GM19240 (cell line): ENCODE measurements at regions not wholly inside any gene's neighbourhood (a gene's known extent, or its start where the extent isn't known, plus 50 kb on each side); places are given as distances from the start of the nearest gene placed in this dataset.
A peak's percentile ranks its signal among the peaks of the same experiment; 100 is the strongest.
"Not testable (repeated sequence)": the region's sequence is repeated elsewhere in the genome, so short reads cannot be mapped to it uniquely, and the experiment has no call there.

Experiments used
- DNase-seq: peaks from one replicate; pipeline ENCODE4 v3.0.0; 2011; ENCODE audit warnings: low spot score; ENCODE audit not compliant: insufficient read length

GRCh38 chr4:93888308-93888707, 59.8 kb downstream of the ATOH1 start:
- DNase-seq = no peak

- DNase-seq = no peak
These were observed 60.2 kb downstream of the ATOH1 start for GRCh38 chr4:93888768-93889167.

GRCh38 chr4:93891244-93891643, 62.7 kb downstream of the ATOH1 start:
- no peak for DNase-seq

GRCh38 chr4:93894995-93895394, 66.4 kb downstream of the ATOH1 start:
- DNase-seq = no peak

- no peak for DNase-seq
These were observed 68.0 kb downstream of the ATOH1 start for GRCh38 chr4:93896516-93896915.

- DNase-seq = no peak
These were observed 69.0 kb downstream of the ATOH1 start for GRCh38 chr4:93897559-93897958.

GRCh38 chr4:93908778-93909177, 80.2 kb downstream of the ATOH1 start:
- no peak for DNase-seq

- DNase-seq = no peak
These were observed 83.1 kb downstream of the ATOH1 start for GRCh38 chr4:93911671-93912070.

GRCh38 chr4:93912146-93912545, 83.6 kb downstream of the ATOH1 start:
- no peak for DNase-seq

GRCh38 chr4:93918856-93919255, 90.3 kb downstream of the ATOH1 start:
- no peak for DNase-seq

- DNase-seq = not testable (repeated sequence)
These were observed 95.0 kb downstream of the ATOH1 start for GRCh38 chr4:93923570-93923969.

- DNase-seq = no peak
These were observed 118.7 kb downstream of the ATOH1 start for GRCh38 chr4:93947286-93947685.

GRCh38 chr4:93950239-93950638, 121.7 kb downstream of the ATOH1 start:
- not testable (repeated sequence) for DNase-seq

- no peak for DNase-seq
These were observed 128.6 kb downstream of the ATOH1 start for GRCh38 chr4:93957186-93957585.

- DNase-seq = no peak
These were observed 131.9 kb downstream of the ATOH1 start for GRCh38 chr4:93960450-93960849.

GRCh38 chr4:93960916-93961315, 132.4 kb downstream of the ATOH1 start:
- DNase-seq = no peak

- DNase-seq = no peak
These were observed 153.0 kb downstream of the ATOH1 start for GRCh38 chr4:93981594-93981993.

- DNase-seq = no peak
These were observed 153.7 kb downstream of the ATOH1 start for GRCh38 chr4:93982255-93982654.

- peak; percentile 5 for DNase-seq
These were observed 154.6 kb downstream of the ATOH1 start for GRCh38 chr4:93983140-93983539.

- DNase-seq = no peak
These were observed 165.8 kb downstream of the ATOH1 start for GRCh38 chr4:93994175-93994994.

GRCh38 chr4:93996895-93997294, 168.3 kb downstream of the ATOH1 start:
- no peak for DNase-seq

- DNase-seq = no peak
These were observed 172.0 kb downstream of the ATOH1 start for GRCh38 chr4:94000559-94000958.

- DNase-seq = no peak
These were observed 178.4 kb downstream of the ATOH1 start for GRCh38 chr4:94006932-94007331.
